Germinal center (tissue), 1 donor: ENCODE measurements at regions not wholly inside any gene's neighbourhood (a gene's known extent, or its start where the extent isn't known, plus 50 kb on each side); places are given as distances from the start of the nearest gene placed in this dataset.
A peak's percentile ranks its signal among the peaks of the same experiment; 100 is the strongest.

ENCODE experiments used
- DNase-seq: peaks from one replicate; pipeline ENCODE4 v3.0.0; 2012; ENCODE audit warnings: mixed read lengths, low spot score

GRCh38 chr12:95412482-95413311 lies 61.3 kb upstream of the METAP2 start:
- no peak for DNase-seq

DNA sequence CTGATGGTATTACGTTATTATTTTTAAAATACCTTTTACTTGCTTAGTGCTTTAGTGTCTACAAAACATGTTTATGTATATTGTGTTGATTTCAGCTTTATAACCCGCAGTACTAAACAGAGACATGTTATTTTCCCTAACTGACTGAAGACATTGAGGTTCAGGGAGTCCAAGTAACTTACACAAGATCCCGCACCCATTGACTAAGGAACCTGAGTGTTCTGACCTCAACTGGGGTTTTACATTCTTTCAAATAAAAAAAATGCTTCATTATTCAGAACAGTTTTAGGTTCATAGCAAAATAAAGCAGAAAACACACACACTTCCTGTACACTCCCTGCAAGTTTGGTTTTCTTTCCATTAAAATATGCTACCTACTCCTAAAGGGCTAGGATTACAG lies 60.4 kb upstream of the METAP2 start:
- no peak for DNase-seq

DNA sequence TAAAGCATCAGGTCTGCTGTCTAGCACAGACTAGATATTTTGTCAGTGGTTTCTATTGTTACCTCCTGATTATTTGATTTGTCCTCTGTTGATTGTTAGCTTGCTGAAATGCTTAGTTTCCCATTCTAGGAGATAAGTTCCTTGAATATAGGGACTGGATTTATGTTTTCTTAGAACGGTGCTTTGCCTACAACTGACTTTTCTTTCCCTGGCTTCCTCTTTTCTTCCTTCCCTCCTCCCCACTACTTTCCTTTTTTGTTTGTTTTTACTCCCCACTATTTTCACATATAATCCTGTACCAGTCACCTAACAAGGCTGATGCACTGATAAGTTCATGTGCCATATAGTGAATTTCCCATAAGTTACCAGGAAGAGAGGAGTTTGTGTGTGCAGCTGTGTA lies 58.5 kb upstream of the METAP2 start:
- DNase-seq, result no peak

DNA sequence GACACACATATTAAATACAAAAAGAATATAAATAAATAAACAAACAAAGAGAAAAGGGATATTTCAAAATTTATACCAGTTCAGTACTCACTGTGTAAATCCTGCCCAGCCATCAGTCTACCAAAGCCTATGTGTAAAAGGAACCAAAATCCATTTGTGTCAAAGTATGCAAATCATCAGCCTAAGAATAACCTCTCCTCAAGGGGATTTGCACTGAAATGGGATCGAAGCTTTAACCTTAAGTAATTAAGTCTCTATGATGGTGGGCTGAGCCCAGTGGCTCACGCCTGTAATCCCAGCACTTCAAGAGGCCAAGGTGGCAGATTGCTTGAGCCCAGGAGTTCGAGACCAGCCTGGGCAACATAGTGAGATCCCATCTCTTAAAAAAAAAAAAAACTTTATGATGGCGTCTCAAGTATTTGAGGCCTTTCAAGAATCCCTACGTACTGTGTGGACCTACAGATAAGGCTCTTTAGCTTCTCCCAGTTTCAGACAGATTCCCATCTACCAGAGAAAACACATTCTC lies 57.8 kb upstream of the METAP2 start:
- DNase-seq, result peak; percentile 17

- DNase-seq, result no peak
These were observed 56.6 kb upstream of the METAP2 start for GRCh38 chr12:95417372-95417771.

GRCh38 chr12:95418142-95418541 lies 55.8 kb upstream of the METAP2 start:
- no peak for DNase-seq
